Liver (tissue), 8 donors: ENCODE measurements at regions not wholly inside any gene's neighbourhood (a gene's known extent, or its start where the extent isn't known, plus 50 kb on each side); places are given as distances from the start of the nearest gene placed in this dataset.
"Not testable (repeated sequence)": the region's sequence is repeated elsewhere in the genome, so short reads cannot be mapped to it uniquely, and the experiment has no call there.

ENCODE experiments used
- DNase-seq: peaks from one replicate; pipeline ENCODE4 v3.0.0-alpha.2; 2017; ENCODE audit warnings: low spot score
- H3K27ac ChIP-seq, 2 donors: one replicate each; pipeline ENCODE4 v1.7.0; 2013; ENCODE audit warnings: inconsistent platforms in 2 of 2, low read length in 2 of 2, control low read depth in 1 of 2, low read depth in 1 of 2, mild to moderate bottlenecking in 1 of 2
- H3K27me3 ChIP-seq, 4 donors: one replicate each; pipeline versions ENCODE4 v1.6.1 to v1.7.0; 2013; ENCODE audit warnings: low read length in 3 of 4, inconsistent platforms in 1 of 4, mild to moderate bottlenecking in 1 of 4, moderate library complexity in 1 of 4; ENCODE audit not compliant: control insufficient read depth in 4 of 4, insufficient read depth in 4 of 4
- H3K36me3 ChIP-seq, 4 donors: one replicate each; pipeline versions ENCODE4 v1.6.1 to v1.7.0; 2013; ENCODE audit warnings: low read length in 3 of 4, mild to moderate bottlenecking in 3 of 4, low read depth in 1 of 4, moderate library complexity in 1 of 4; ENCODE audit not compliant: control insufficient read depth in 4 of 4, insufficient read depth in 3 of 4
- H3K4me1 ChIP-seq, 4 donors: one replicate each; pipeline versions ENCODE4 v1.6.1 to v1.7.0; 2013; ENCODE audit warnings: low read length in 3 of 4, mild to moderate bottlenecking in 3 of 4, moderate library complexity in 1 of 4; ENCODE audit not compliant: control insufficient read depth in 4 of 4, insufficient read depth in 4 of 4
- H3K4me3 ChIP-seq, 3 donors: one replicate each; pipeline versions ENCODE4 v1.6.1 to v1.7.0; 2013; ENCODE audit warnings: low read length in 3 of 3, control low read depth in 1 of 3, low read depth in 1 of 3, mild to moderate bottlenecking in 1 of 3
- H3K9ac ChIP-seq, 2 donors: one replicate each; pipeline ENCODE4 v1.7.0; 2013; ENCODE audit warnings: low read length in 2 of 2, mild to moderate bottlenecking in 2 of 2, moderate library complexity in 2 of 2, control low read depth in 1 of 2, low read depth in 1 of 2
- H3K9me3 ChIP-seq, 4 donors: one replicate each; pipeline versions ENCODE4 v1.6.1 to v1.7.0; 2013; ENCODE audit warnings: low read length in 3 of 4; ENCODE audit not compliant: control insufficient read depth in 4 of 4
- CTCF ChIP-seq: fragments of 150-350 bp; IDR thresholded peaks from 2 replicates; pipeline ENCODE4 v1.5.1; 2017; ENCODE audit warnings: improper control_type of control experiment, low read depth, low read length; ENCODE audit not compliant: missing input control
- FOXA2 ChIP-seq: IDR thresholded peaks from 2 replicates; pipeline ENCODE4 v1.6.1; 2016; ENCODE audit warnings: antibody characterized with exemption
- JUND ChIP-seq, 2 donors: IDR thresholded peaks; 2 replicates each; pipeline ENCODE4 v1.6.1; 2016; ENCODE audit warnings: antibody characterized with exemption in 2 of 2
- NR2F2 ChIP-seq: IDR thresholded peaks from 2 replicates; pipeline ENCODE4 v1.6.1; 2016; ENCODE audit warnings: antibody characterized with exemption
- REST ChIP-seq: IDR thresholded peaks from 2 replicates; pipeline ENCODE4 v1.6.1; 2016; ENCODE audit warnings: antibody characterized with exemption, mild to moderate bottlenecking
- YY1 ChIP-seq: IDR thresholded peaks from 2 replicates; pipeline ENCODE4 v1.6.1; 2016; ENCODE audit warnings: antibody characterized with exemption, mild to moderate bottlenecking
- ZBTB33 ChIP-seq: IDR thresholded peaks from 2 replicates; pipeline ENCODE4 v1.6.1; 2016; ENCODE audit warnings: antibody characterized with exemption
- WGBS: extraction: QIAGEN DNeasy Blood & Tissue Kit; methylation state at CpG from one replicate; pipeline ENCODE4 v1.1.7; 2013; 5-methylcytosine and 5-hydroxymethylcytosine counted together
- donor health status: healthy.
- donor health status: healthy.
- donor health status: healthy.
- donor health status: healthy.
- donor health status: healthy.

- TF ChIP-seq CTCF = no peak
- TF ChIP-seq REST = no peak
- TF ChIP-seq YY1 = no peak
Observed at GRCh38 chr12:16785953-16786352, 180.0 kb upstream of the LMO3 start (continued).

- WGBS = 43% methylated on average over 1 of the region's 1 CpG
- no peak overlapping the region for H3K27ac ChIP-seq
- no peak for DNase-seq
- H3K36me3 ChIP-seq = no peaks in the 10 kb centered on the region
- H3K4me3 ChIP-seq = no peak overlapping the region
- H3K4me1 ChIP-seq = no peaks in the 10 kb centered on the region
- H3K27me3 ChIP-seq = no peaks in the 10 kb centered on the region
- TF ChIP-seq CTCF (no peak), JUND (IDR thresholded peaks at IDR 0.05) (no peak), REST (no peak), YY1 (no peak), ZBTB33 (no peak), NR2F2 (no peak), FOXA2 (no peak)
- no peak overlapping the region for H3K9ac ChIP-seq
- no peaks in the 10 kb centered on the region for H3K9me3 ChIP-seq
Observed at GRCh38 chr12:16785524-16785923, 179.6 kb upstream of the LMO3 start.

GRCh38 chr12:16769129-16769528, 163.2 kb upstream of the LMO3 start:
- not testable (repeated sequence) for H3K9ac ChIP-seq, H3K36me3 ChIP-seq, DNase-seq, H3K4me3 ChIP-seq, H3K27ac ChIP-seq, H3K9me3 ChIP-seq, H3K4me1 ChIP-seq, H3K27me3 ChIP-seq
- WGBS = 86% methylated on average over 2 of the region's 2 CpGs
